Ammon's horn (tissue), 1 donor: ENCODE measurements at regions not wholly inside any gene's neighbourhood (a gene's known extent, or its start where the extent isn't known, plus 50 kb on each side); places are given as distances from the start of the nearest gene placed in this dataset.

ENCODE experiments used
- DNase-seq: peaks from one replicate; pipeline ENCODE4 v3.0.0-alpha.2; 2016; ENCODE audit warnings: low spot score

GRCh38 chr12:4049298-4050080 lies 176.3 kb upstream of the PARP11 start:
- no peak for DNase-seq

- DNase-seq: no peak
Measured at GRCh38 chr12:4047421-4047820, 174.2 kb upstream of the PARP11 start.

GRCh38 chr12:4046495-4046840 lies 173.3 kb upstream of the PARP11 start:
- no peak for DNase-seq

- no peak for DNase-seq
Measured at GRCh38 chr12:4045786-4046494, 172.7 kb upstream of the PARP11 start.

- DNase-seq: no peak
Measured at GRCh38 chr12:4044736-4045730, 171.8 kb upstream of the PARP11 start.

GRCh38 chr12:4044101-4044500 lies 170.9 kb upstream of the PARP11 start:
- DNase-seq: no peak

- no peak for DNase-seq
Measured at GRCh38 chr12:4041187-4041885, 168.1 kb upstream of the PARP11 start.

- DNase-seq: no peak
Measured at GRCh38 chr12:4039931-4040330, 166.7 kb upstream of the PARP11 start.

GRCh38 chr12:4037747-4038312 lies 164.6 kb upstream of the PARP11 start:
- peak; percentile 45 for DNase-seq

- no peak for DNase-seq
Measured at GRCh38 chr12:4036671-4037271, 163.6 kb upstream of the PARP11 start.

- no peak for DNase-seq
Measured at GRCh38 chr12:4034921-4035320, 161.7 kb upstream of the PARP11 start.

GRCh38 chr12:4032924-4033615 lies 159.9 kb upstream of the PARP11 start:
- no peak for DNase-seq

- DNase-seq: no peak
Measured at GRCh38 chr12:4031703-4032291, 158.6 kb upstream of the PARP11 start.

- peak; percentile 83 for DNase-seq
Measured at GRCh38 chr12:4030929-4031702, 157.9 kb upstream of the PARP11 start.

GRCh38 chr12:4027412-4027811 lies 154.2 kb upstream of the PARP11 start:
- DNase-seq: no peak

- no peak for DNase-seq
Measured at GRCh38 chr12:4026517-4026916, 153.3 kb upstream of the PARP11 start.

GRCh38 chr12:4026020-4026358 lies 152.8 kb upstream of the PARP11 start:
- no peak for DNase-seq

GRCh38 chr12:4025181-4026019 lies 152.2 kb upstream of the PARP11 start:
- DNase-seq: no peak
